SU-DHL-6 (cell line): ENCODE measurements at regions not wholly inside any gene's neighbourhood (a gene's known extent, or its start where the extent isn't known, plus 50 kb on each side); places are given as distances from the start of the nearest gene placed in this dataset.

ENCODE experiments used
- H2AFZ ChIP-seq: fragments of 200-600 bp; sonication (generic); 2 replicates; pipeline ENCODE4 v1.6.1; 2014; ENCODE audit warnings: low read depth, mild to moderate bottlenecking, moderate library complexity, mixed read lengths, antibody characterized with exemption, low read length; ENCODE audit not compliant: severe bottlenecking
- H3F3A ChIP-seq: fragments of 200-600 bp; shearing (Covaris generic); 2 replicates; pipeline ENCODE4 v1.6.0; 2016; ENCODE audit warnings: antibody characterized with exemption, mild to moderate bottlenecking; ENCODE audit not compliant: insufficient read depth
- H3K27ac ChIP-seq: fragments of 200-600 bp; sonication (generic); 2 replicates; pipeline ENCODE4 v1.5.1; 2016; ENCODE audit warnings: low read depth, mild to moderate bottlenecking, low read length, moderate library complexity, mixed read lengths
- H3K27me3 ChIP-seq: fragments of 200-600 bp; sonication (generic), shearing (Covaris generic); 2 replicates; pipeline ENCODE4 v1.6.0; 2014; ENCODE audit warnings: mild to moderate bottlenecking, low read length
- H3K36me3 ChIP-seq: fragments of 200-600 bp; sonication (generic); 2 replicates; pipeline ENCODE4 v1.6.1; 2014; ENCODE audit warnings: mild to moderate bottlenecking, low read length, mixed read lengths
- H3K4me2 ChIP-seq: fragments of 300-600, 200-600 bp; shearing (Covaris generic), sonication (generic); 2 replicates; pipeline ENCODE4 v1.6.0; 2014; ENCODE audit warnings: low read length, low read depth, mild to moderate bottlenecking; ENCODE audit not compliant: poor library complexity, severe bottlenecking
- H3K4me3 ChIP-seq: fragments of 200-600 bp; sonication (generic); 2 replicates; pipeline ENCODE4 v1.5.1; 2014; ENCODE audit warnings: antibody characterized with exemption, low read length, mild to moderate bottlenecking, mixed read lengths; ENCODE audit not compliant: insufficient read depth, poor library complexity, severe bottlenecking
- H3K79me2 ChIP-seq: fragments of 200-600 bp; sonication (generic); 2 replicates; pipeline ENCODE4 v1.6.1; 2014; ENCODE audit warnings: mild to moderate bottlenecking, low read length, moderate library complexity; ENCODE audit not compliant: insufficient read depth
- H3K9ac ChIP-seq: fragments of 200-600 bp; sonication (generic); 2 replicates; pipeline ENCODE4 v1.7.0; 2014; ENCODE audit warnings: mild to moderate bottlenecking, low read length
- H3K9me2 ChIP-seq: fragments of 200-600 bp; sonication (generic); replicated peaks from 2 replicates; pipeline ENCODE4 v1.6.1; 2014; ENCODE audit warnings: low read length; ENCODE audit not compliant: insufficient read depth
- H3K9me3 ChIP-seq: fragments of 200-600 bp; sonication (generic); 2 replicates; pipeline ENCODE4 v1.6.1; 2014; ENCODE audit warnings: low read length, mixed read lengths; ENCODE audit not compliant: insufficient read depth
- H4K20me1 ChIP-seq: fragments of 200-600 bp; sonication (generic); 2 replicates; pipeline ENCODE4 v1.6.1; 2014; ENCODE audit warnings: low read depth, mild to moderate bottlenecking, antibody characterized with exemption, low read length, moderate library complexity, mixed read lengths
- EZH2phosphoT487 ChIP-seq: fragments of 200-600 bp; sonication (generic), shearing (Covaris generic); conservative IDR thresholded peaks from 2 replicates; pipeline ENCODE4 v1.6.1; 2018; ENCODE audit warnings: mild to moderate bottlenecking, antibody characterized with exemption, low read length, moderate library complexity, mixed read lengths
- TF ChIP-seq, protein P1 (sequence below): fragments of 200-600 bp; sonication (generic); IDR thresholded peaks from one replicate; pipeline ENCODE4 v1.5.1; 2017; ENCODE audit warnings: antibody characterized with exemption, mild to moderate bottlenecking, low read length, moderate library complexity; ENCODE audit not compliant: insufficient read depth, poor library complexity, severe bottlenecking

DNA sequence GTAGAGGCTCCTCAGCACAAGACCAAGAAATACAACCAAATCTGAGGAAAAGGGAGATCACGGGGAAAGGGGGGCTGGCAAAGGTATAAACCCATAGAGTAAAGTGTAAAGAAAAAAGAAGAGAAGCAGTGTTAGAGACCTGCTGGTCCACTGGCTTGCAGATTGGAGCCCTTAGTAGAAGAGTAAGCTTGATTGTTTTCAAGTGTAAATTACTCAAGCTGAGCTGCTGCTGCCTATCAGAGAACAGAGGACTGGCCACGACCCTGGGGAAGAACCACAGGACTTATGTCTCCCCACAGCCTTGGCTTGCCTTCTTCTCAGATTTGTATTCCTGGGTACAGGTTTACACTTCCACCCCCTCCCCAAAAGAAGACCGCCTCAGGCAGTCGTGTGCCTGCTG is 294.2 kb downstream of the LMX1A start:
- no peak overlapping the region for H2AFZ ChIP-seq
- H3F3A ChIP-seq, result no peaks in the 10 kb centered on the region
- TF ChIP-seq EZH2phosphoT487, result no peak
- TF ChIP-seq, protein P1, sequence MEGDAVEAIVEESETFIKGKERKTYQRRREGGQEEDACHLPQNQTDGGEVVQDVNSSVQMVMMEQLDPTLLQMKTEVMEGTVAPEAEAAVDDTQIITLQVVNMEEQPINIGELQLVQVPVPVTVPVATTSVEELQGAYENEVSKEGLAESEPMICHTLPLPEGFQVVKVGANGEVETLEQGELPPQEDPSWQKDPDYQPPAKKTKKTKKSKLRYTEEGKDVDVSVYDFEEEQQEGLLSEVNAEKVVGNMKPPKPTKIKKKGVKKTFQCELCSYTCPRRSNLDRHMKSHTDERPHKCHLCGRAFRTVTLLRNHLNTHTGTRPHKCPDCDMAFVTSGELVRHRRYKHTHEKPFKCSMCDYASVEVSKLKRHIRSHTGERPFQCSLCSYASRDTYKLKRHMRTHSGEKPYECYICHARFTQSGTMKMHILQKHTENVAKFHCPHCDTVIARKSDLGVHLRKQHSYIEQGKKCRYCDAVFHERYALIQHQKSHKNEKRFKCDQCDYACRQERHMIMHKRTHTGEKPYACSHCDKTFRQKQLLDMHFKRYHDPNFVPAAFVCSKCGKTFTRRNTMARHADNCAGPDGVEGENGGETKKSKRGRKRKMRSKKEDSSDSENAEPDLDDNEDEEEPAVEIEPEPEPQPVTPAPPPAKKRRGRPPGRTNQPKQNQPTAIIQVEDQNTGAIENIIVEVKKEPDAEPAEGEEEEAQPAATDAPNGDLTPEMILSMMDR, result no peak
- no peak overlapping the region for H3K4me2 ChIP-seq
- no peak overlapping the region for H3K9ac ChIP-seq
- no peaks in the 10 kb centered on the region for H3K79me2 ChIP-seq
- H3K36me3 ChIP-seq, result no peaks in the 10 kb centered on the region
- H3K27me3 ChIP-seq, result no peaks in the 10 kb centered on the region
- H4K20me1 ChIP-seq, result no peaks in the 10 kb centered on the region
- no peaks in the 10 kb centered on the region for H3K9me2 ChIP-seq
- no peak overlapping the region for H3K4me3 ChIP-seq
- H3K9me3 ChIP-seq, result no peaks in the 10 kb centered on the region
- H3K27ac ChIP-seq, result no peak overlapping the region

DNA sequence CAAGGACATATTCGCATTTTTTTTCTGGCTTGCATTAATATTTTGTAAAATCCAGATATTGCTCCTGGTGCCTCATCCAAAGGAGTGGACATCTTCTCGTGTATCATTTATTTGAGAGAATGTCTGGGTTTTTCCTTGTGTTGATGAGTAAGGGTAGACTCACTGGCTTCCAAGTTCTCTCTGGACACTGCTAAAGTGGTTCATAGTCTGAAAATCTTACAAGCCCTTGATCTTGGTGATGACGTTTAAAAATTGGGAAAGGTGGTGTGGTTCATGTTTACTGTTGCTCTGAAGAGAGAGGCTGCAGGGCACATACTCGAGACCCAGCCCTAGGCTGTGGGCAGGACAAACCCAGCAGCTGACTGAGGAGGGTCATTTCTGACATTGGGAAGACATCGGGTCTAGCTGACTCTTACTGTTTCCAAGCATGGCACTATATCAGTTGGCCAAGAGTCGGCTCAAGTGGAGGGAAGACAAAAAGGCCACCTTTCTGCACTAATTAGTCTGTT is 296.2 kb downstream of the LMX1A start:
- Histone ChIP-seq H3K4me3 (no peak overlapping the region), H3K4me2 (no peak overlapping the region), H3K79me2 (no peaks in the 10 kb centered on the region), H3F3A (no peaks in the 10 kb centered on the region), H3K9ac (no peak overlapping the region), H2AFZ (no peak overlapping the region), H3K36me3 (no peaks in the 10 kb centered on the region), H4K20me1 (no peaks in the 10 kb centered on the region), H3K27me3 (no peaks in the 10 kb centered on the region), H3K9me2 (no peaks in the 10 kb centered on the region), H3K27ac (no peak overlapping the region), H3K9me3 (no peaks in the 10 kb centered on the region)
- TF ChIP-seq EZH2phosphoT487, result no peak
- TF ChIP-seq, protein P1, result no peak

DNA sequence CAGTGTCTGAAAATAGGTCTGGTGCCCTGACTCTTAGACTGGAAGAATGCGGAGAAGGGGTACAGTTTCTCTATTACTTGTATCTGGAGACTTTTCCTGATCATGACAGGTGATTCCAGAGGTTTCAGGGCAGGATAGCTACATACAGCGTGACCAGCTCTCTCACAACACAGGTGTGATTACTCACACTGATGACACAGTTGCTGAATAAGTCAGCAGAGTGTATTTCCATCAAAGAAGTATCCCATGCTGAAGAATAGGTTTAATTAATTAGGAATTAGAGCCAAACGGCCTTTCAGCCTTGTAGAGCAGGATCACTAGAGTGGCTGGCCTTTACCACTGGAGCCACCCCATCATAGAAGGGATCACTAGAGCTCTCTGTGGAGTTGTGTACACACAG is 298.6 kb downstream of the LMX1A start:
- H3K4me3 ChIP-seq, result no peak overlapping the region
- H2AFZ ChIP-seq, result no peak overlapping the region
- H3K9me2 ChIP-seq, result no peaks in the 10 kb centered on the region
- H3K9me3 ChIP-seq, result no peaks in the 10 kb centered on the region
- H3K79me2 ChIP-seq, result no peaks in the 10 kb centered on the region
- no peaks in the 10 kb centered on the region for H3F3A ChIP-seq
- H3K27ac ChIP-seq, result no peak overlapping the region
- no peak overlapping the region for H3K4me2 ChIP-seq
- H3K36me3 ChIP-seq, result no peaks in the 10 kb centered on the region
- no peaks in the 10 kb centered on the region for H4K20me1 ChIP-seq
- no peak for TF ChIP-seq EZH2phosphoT487
- TF ChIP-seq, protein P1, result no peak
- no peaks in the 10 kb centered on the region for H3K27me3 ChIP-seq
- no peak overlapping the region for H3K9ac ChIP-seq
